SU-DHL-6 (cell line): ENCODE measurements at regions not wholly inside any gene's neighbourhood (a gene's known extent, or its start where the extent isn't known, plus 50 kb on each side); places are given as distances from the start of the nearest gene placed in this dataset.
A peak's percentile ranks its signal among the peaks of the same experiment; 100 is the strongest.

Experiments used
- H2AFZ ChIP-seq: fragments of 200-600 bp; sonication (generic); 2 replicates; pipeline ENCODE4 v1.6.1; 2014; ENCODE audit warnings: low read depth, mild to moderate bottlenecking, moderate library complexity, mixed read lengths, antibody characterized with exemption, low read length; ENCODE audit not compliant: severe bottlenecking
- H3F3A ChIP-seq: fragments of 200-600 bp; shearing (Covaris generic); 2 replicates; pipeline ENCODE4 v1.6.0; 2016; ENCODE audit warnings: antibody characterized with exemption, mild to moderate bottlenecking; ENCODE audit not compliant: insufficient read depth
- H3K27ac ChIP-seq: fragments of 200-600 bp; sonication (generic); 2 replicates; pipeline ENCODE4 v1.5.1; 2016; ENCODE audit warnings: low read depth, mild to moderate bottlenecking, low read length, moderate library complexity, mixed read lengths
- H3K27me3 ChIP-seq: fragments of 200-600 bp; sonication (generic), shearing (Covaris generic); 2 replicates; pipeline ENCODE4 v1.6.0; 2014; ENCODE audit warnings: mild to moderate bottlenecking, low read length
- H3K36me3 ChIP-seq: fragments of 200-600 bp; sonication (generic); 2 replicates; pipeline ENCODE4 v1.6.1; 2014; ENCODE audit warnings: mild to moderate bottlenecking, low read length, mixed read lengths
- H3K4me2 ChIP-seq: fragments of 300-600, 200-600 bp; shearing (Covaris generic), sonication (generic); 2 replicates; pipeline ENCODE4 v1.6.0; 2014; ENCODE audit warnings: low read length, low read depth, mild to moderate bottlenecking; ENCODE audit not compliant: poor library complexity, severe bottlenecking
- H3K4me3 ChIP-seq: fragments of 200-600 bp; sonication (generic); 2 replicates; pipeline ENCODE4 v1.5.1; 2014; ENCODE audit warnings: antibody characterized with exemption, low read length, mild to moderate bottlenecking, mixed read lengths; ENCODE audit not compliant: insufficient read depth, poor library complexity, severe bottlenecking
- H3K79me2 ChIP-seq: fragments of 200-600 bp; sonication (generic); 2 replicates; pipeline ENCODE4 v1.6.1; 2014; ENCODE audit warnings: mild to moderate bottlenecking, low read length, moderate library complexity; ENCODE audit not compliant: insufficient read depth
- H3K9ac ChIP-seq: fragments of 200-600 bp; sonication (generic); 2 replicates; pipeline ENCODE4 v1.7.0; 2014; ENCODE audit warnings: mild to moderate bottlenecking, low read length
- H3K9me2 ChIP-seq: fragments of 200-600 bp; sonication (generic); replicated peaks from 2 replicates; pipeline ENCODE4 v1.6.1; 2014; ENCODE audit warnings: low read length; ENCODE audit not compliant: insufficient read depth
- H3K9me3 ChIP-seq: fragments of 200-600 bp; sonication (generic); 2 replicates; pipeline ENCODE4 v1.6.1; 2014; ENCODE audit warnings: low read length, mixed read lengths; ENCODE audit not compliant: insufficient read depth
- H4K20me1 ChIP-seq: fragments of 200-600 bp; sonication (generic); 2 replicates; pipeline ENCODE4 v1.6.1; 2014; ENCODE audit warnings: low read depth, mild to moderate bottlenecking, antibody characterized with exemption, low read length, moderate library complexity, mixed read lengths
- CTCF ChIP-seq: fragments of 200-600 bp; sonication (generic); IDR thresholded peaks from one replicate; pipeline ENCODE4 v1.5.1; 2017; ENCODE audit warnings: antibody characterized with exemption, mild to moderate bottlenecking, low read length, moderate library complexity; ENCODE audit not compliant: insufficient read depth, poor library complexity, severe bottlenecking
- EZH2phosphoT487 ChIP-seq: fragments of 200-600 bp; sonication (generic), shearing (Covaris generic); conservative IDR thresholded peaks from 2 replicates; pipeline ENCODE4 v1.6.1; 2018; ENCODE audit warnings: mild to moderate bottlenecking, antibody characterized with exemption, low read length, moderate library complexity, mixed read lengths

DNA sequence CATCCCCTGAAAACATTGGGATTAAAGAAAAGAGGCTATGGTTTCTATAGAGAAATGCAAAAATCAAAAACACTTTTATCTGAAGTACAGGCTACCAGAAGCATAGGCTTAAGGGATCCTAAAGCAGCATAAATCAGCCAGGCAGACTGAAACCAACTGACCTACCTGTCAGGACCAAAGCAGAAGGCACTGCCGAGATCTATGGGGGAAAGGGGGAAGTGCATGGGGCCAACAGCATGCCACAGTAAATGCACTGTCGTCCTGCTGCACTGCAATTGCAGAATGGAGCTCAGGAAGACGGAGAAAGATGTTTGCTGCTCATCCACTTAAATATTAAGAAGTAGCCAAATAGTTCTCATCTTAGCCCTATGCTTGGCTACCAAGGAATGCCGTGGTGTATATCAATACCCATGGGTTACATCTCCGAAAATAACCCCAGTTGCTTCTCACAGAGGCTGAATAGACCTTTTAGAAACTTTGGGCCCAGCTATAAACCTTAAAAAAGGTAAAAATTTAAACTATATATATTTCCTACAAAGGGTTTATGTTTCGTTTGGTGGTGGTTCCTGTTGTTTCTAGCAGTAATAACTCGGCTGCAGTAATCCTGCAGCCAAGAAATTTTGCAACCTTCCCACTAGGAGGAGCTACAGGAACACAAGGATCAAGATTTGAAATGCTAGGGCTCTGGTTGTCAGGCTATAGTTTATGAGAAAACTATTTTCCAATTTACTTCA is 312.2 kb upstream of the DIAPH2 start:
- no peaks in the 10 kb centered on the region for H3K9me2 ChIP-seq
- no peaks in the 10 kb centered on the region for H3F3A ChIP-seq
- H3K27me3 ChIP-seq = no peaks in the 10 kb centered on the region
- TF ChIP-seq CTCF (peak; percentile 11), EZH2phosphoT487 (no peak)
- no peak overlapping the region for H3K4me3 ChIP-seq
- H3K36me3 ChIP-seq = no peaks in the 10 kb centered on the region
- no peaks in the 10 kb centered on the region for H4K20me1 ChIP-seq
- H2AFZ ChIP-seq = no peak overlapping the region
- no peak overlapping the region for H3K9ac ChIP-seq
- no peaks in the 10 kb centered on the region for H3K9me3 ChIP-seq
- H3K79me2 ChIP-seq = no peaks in the 10 kb centered on the region
- no peak overlapping the region for H3K27ac ChIP-seq
- no peak overlapping the region for H3K4me2 ChIP-seq

- H3K79me2 ChIP-seq = no peaks in the 10 kb centered on the region
- no peak overlapping the region for H2AFZ ChIP-seq
- no peaks in the 10 kb centered on the region for H3K9me3 ChIP-seq
- H4K20me1 ChIP-seq = no peaks in the 10 kb centered on the region
- H3F3A ChIP-seq = no peaks in the 10 kb centered on the region
- no peaks in the 10 kb centered on the region for H3K36me3 ChIP-seq
- H3K9ac ChIP-seq = no peak overlapping the region
- H3K4me2 ChIP-seq = no peak overlapping the region
- no peaks in the 10 kb centered on the region for H3K27me3 ChIP-seq
- H3K27ac ChIP-seq = no peak overlapping the region
- no peak overlapping the region for H3K4me3 ChIP-seq
- H3K9me2 ChIP-seq = no peaks in the 10 kb centered on the region
- TF ChIP-seq CTCF (no peak), EZH2phosphoT487 (no peak)
Observed at GRCh38 chrX:96373047-96373355, 311.6 kb upstream of the DIAPH2 start.

GRCh38 chrX:96376266-96376665 is 308.4 kb upstream of the DIAPH2 start:
- H3K9me3 ChIP-seq = no peaks in the 10 kb centered on the region

More at GRCh38 chrX:96376266-96376665, 308.4 kb upstream of the DIAPH2 start:
- H3K4me3 ChIP-seq = no peak overlapping the region
- no peaks in the 10 kb centered on the region for H3K9me2 ChIP-seq
- no peak overlapping the region for H3K4me2 ChIP-seq
- H3K36me3 ChIP-seq = no peaks in the 10 kb centered on the region
- H4K20me1 ChIP-seq = no peaks in the 10 kb centered on the region
- H2AFZ ChIP-seq = no peak overlapping the region
- no peak for TF ChIP-seq CTCF
- no peak for TF ChIP-seq EZH2phosphoT487
- no peak overlapping the region for H3K9ac ChIP-seq
- H3K27ac ChIP-seq = no peak overlapping the region
- H3F3A ChIP-seq = no peaks in the 10 kb centered on the region
- H3K79me2 ChIP-seq = no peaks in the 10 kb centered on the region
- no peaks in the 10 kb centered on the region for H3K27me3 ChIP-seq
